Activated T-cell treated with anti-CD3 and anti-CD28 coated beads, Interleukin-2, amount 50 U/mL, for 4 hours (primary cell): ENCODE measurements at regions not wholly inside any gene's neighbourhood (a gene's known extent, or its start where the extent isn't known, plus 50 kb on each side); places are given as distances from the start of the nearest gene placed in this dataset.
"Not testable (repeated sequence)": the region's sequence is repeated elsewhere in the genome, so short reads cannot be mapped to it uniquely, and the experiment has no call there.

Experiments
- ATAC-seq, 2 donors: fragments of 200-7000 bp; cut with Tn5 transposase; one replicate each; pipeline ENCODE4 v1.10.0; 2021
- DNase-seq: peaks from one replicate; pipeline ENCODE4 v3.0.0-alpha.2; 2020
- H3K27me3 Mint-ChIP-seq: one replicate; pipeline ENCODE4 v1.8.0; 2021; ENCODE audit warnings: low read depth, mixed read lengths
- H3K36me3 Mint-ChIP-seq: one replicate; pipeline ENCODE4 v1.8.0; 2022; ENCODE audit warnings: mixed read lengths; ENCODE audit not compliant: insufficient read depth
- H3K4me1 Mint-ChIP-seq: one replicate; pipeline ENCODE4 v1.8.0; 2021; ENCODE audit warnings: low read depth, mixed read lengths
- H3K4me3 Mint-ChIP-seq: one replicate; pipeline ENCODE4 v1.8.0; 2021; ENCODE audit warnings: mild to moderate bottlenecking, moderate library complexity, mixed read lengths
- H3K9me3 Mint-ChIP-seq: one replicate; pipeline ENCODE4 v1.8.0; 2021; ENCODE audit warnings: mixed read lengths

GRCh38 chr4:160326110-160326509, 1223.2 kb downstream of the RAPGEF2 start:
- DNase-seq (no peak), ATAC-seq (no peak)
- no peaks in the 10 kb centered on the region for H3K36me3 Mint-ChIP-seq
- H3K4me1 Mint-ChIP-seq = no peaks in the 10 kb centered on the region
- H3K9me3 Mint-ChIP-seq = peaks cover 6% of the 10 kb centered on the region
- no peaks in the 10 kb centered on the region for H3K27me3 Mint-ChIP-seq
- H3K4me3 Mint-ChIP-seq = no peak overlapping the region

GRCh38 chr4:160347197-160347596, 1244.3 kb downstream of the RAPGEF2 start:
- no peaks in the 10 kb centered on the region for H3K27me3 Mint-ChIP-seq
- no peak for DNase-seq
- H3K9me3 Mint-ChIP-seq = peaks cover 16% of the 10 kb centered on the region
- ATAC-seq = no peak
- H3K36me3 Mint-ChIP-seq = no peaks in the 10 kb centered on the region
- no peak overlapping the region for H3K4me3 Mint-ChIP-seq
- H3K4me1 Mint-ChIP-seq = no peaks in the 10 kb centered on the region

- no peak for DNase-seq
- no peaks in the 10 kb centered on the region for H3K27me3 Mint-ChIP-seq
- peaks cover 8% of the 10 kb centered on the region for H3K9me3 Mint-ChIP-seq
- H3K36me3 Mint-ChIP-seq = no peaks in the 10 kb centered on the region
- ATAC-seq = no peak
- H3K4me1 Mint-ChIP-seq = no peaks in the 10 kb centered on the region
- H3K4me3 Mint-ChIP-seq = no peak overlapping the region
Observed at GRCh38 chr4:160350944-160351343, 1248.1 kb downstream of the RAPGEF2 start.

- Mint-ChIP-seq H3K4me3 (no peak overlapping the region), H3K9me3 (peaks cover 8% of the 10 kb centered on the region), H3K4me1 (no peaks in the 10 kb centered on the region), H3K36me3 (no peaks in the 10 kb centered on the region), H3K27me3 (no peaks in the 10 kb centered on the region)
- DNase-seq (no peak), ATAC-seq (no peak)
Observed at GRCh38 chr4:160352637-160353036, 1249.8 kb downstream of the RAPGEF2 start.

- Mint-ChIP-seq H3K27me3 (no peaks in the 10 kb centered on the region), H3K36me3 (no peaks in the 10 kb centered on the region), H3K9me3 (peaks cover 5% of the 10 kb centered on the region)
Observed at GRCh38 chr4:160353548-160353947, 1250.7 kb downstream of the RAPGEF2 start.

GRCh38 chr4:160362478-160362877, 1259.6 kb downstream of the RAPGEF2 start:
- Mint-ChIP-seq H3K4me3 (no peak overlapping the region), H3K36me3 (no peaks in the 10 kb centered on the region), H3K9me3 (peaks cover 3% of the 10 kb centered on the region), H3K4me1 (no peaks in the 10 kb centered on the region), H3K27me3 (no peaks in the 10 kb centered on the region)
- ATAC-seq (no peak), DNase-seq (no peak)

More at GRCh38 chr4:160353548-160353947, 1250.7 kb downstream of the RAPGEF2 start:
- DNase-seq (no peak), ATAC-seq (no peak)
- Mint-ChIP-seq H3K4me1 (no peaks in the 10 kb centered on the region), H3K4me3 (no peak overlapping the region)

GRCh38 chr4:160364217-160364616, 1261.3 kb downstream of the RAPGEF2 start:
- Mint-ChIP-seq H3K36me3 (no peaks in the 10 kb centered on the region), H3K27me3 (no peaks in the 10 kb centered on the region), H3K9me3 (peaks cover 8% of the 10 kb centered on the region), H3K4me1 (no peaks in the 10 kb centered on the region), H3K4me3 (no peak overlapping the region)
- DNase-seq = no peak
- ATAC-seq = no peak

- not testable (repeated sequence) for H3K36me3 Mint-ChIP-seq, ATAC-seq, H3K4me3 Mint-ChIP-seq, H3K4me1 Mint-ChIP-seq, H3K27me3 Mint-ChIP-seq, H3K9me3 Mint-ChIP-seq, DNase-seq
Observed at GRCh38 chr4:160364665-160365064, 1261.8 kb downstream of the RAPGEF2 start.

GRCh38 chr4:160365383-160365782, 1262.5 kb downstream of the RAPGEF2 start:
- H3K36me3 Mint-ChIP-seq, H3K27me3 Mint-ChIP-seq, H3K4me3 Mint-ChIP-seq, H3K4me1 Mint-ChIP-seq, ATAC-seq, H3K9me3 Mint-ChIP-seq, DNase-seq: not testable (repeated sequence)

GRCh38 chr4:160370046-160370445, 1267.2 kb downstream of the RAPGEF2 start:
- H3K4me3 Mint-ChIP-seq = no peak overlapping the region
- peaks cover 8% of the 10 kb centered on the region for H3K9me3 Mint-ChIP-seq
- H3K4me1 Mint-ChIP-seq = no peaks in the 10 kb centered on the region
- H3K36me3 Mint-ChIP-seq = no peaks in the 10 kb centered on the region
- no peak for ATAC-seq
- H3K27me3 Mint-ChIP-seq = no peaks in the 10 kb centered on the region
- no peak for DNase-seq

GRCh38 chr4:160371446-160371845, 1268.6 kb downstream of the RAPGEF2 start:
- ATAC-seq = no peak
- H3K27me3 Mint-ChIP-seq = no peaks in the 10 kb centered on the region

GRCh38 chr4:160372390-160372789, 1269.5 kb downstream of the RAPGEF2 start:
- Mint-ChIP-seq H3K9me3 (peaks cover 8% of the 10 kb centered on the region), H3K4me1 (no peaks in the 10 kb centered on the region), H3K27me3 (no peaks in the 10 kb centered on the region), H3K36me3 (no peaks in the 10 kb centered on the region), H3K4me3 (no peak overlapping the region)
- no peak for DNase-seq
- ATAC-seq = no peak

More at GRCh38 chr4:160371446-160371845, 1268.6 kb downstream of the RAPGEF2 start:
- peaks cover 8% of the 10 kb centered on the region for H3K9me3 Mint-ChIP-seq
- no peak overlapping the region for H3K4me3 Mint-ChIP-seq
- H3K4me1 Mint-ChIP-seq = no peaks in the 10 kb centered on the region
- no peak for DNase-seq
- no peaks in the 10 kb centered on the region for H3K36me3 Mint-ChIP-seq

- no peak overlapping the region for H3K4me3 Mint-ChIP-seq
- H3K9me3 Mint-ChIP-seq = peaks cover 7% of the 10 kb centered on the region
- DNase-seq = no peak
- no peaks in the 10 kb centered on the region for H3K4me1 Mint-ChIP-seq
- no peaks in the 10 kb centered on the region for H3K27me3 Mint-ChIP-seq
- ATAC-seq = no peak
- H3K36me3 Mint-ChIP-seq = no peaks in the 10 kb centered on the region
Observed at GRCh38 chr4:160373911-160374310, 1271.0 kb downstream of the RAPGEF2 start.

- no peaks in the 10 kb centered on the region for H3K36me3 Mint-ChIP-seq
- H3K4me3 Mint-ChIP-seq = no peak overlapping the region
- H3K4me1 Mint-ChIP-seq = no peaks in the 10 kb centered on the region
- no peaks in the 10 kb centered on the region for H3K27me3 Mint-ChIP-seq
- ATAC-seq (no peak), DNase-seq (no peak)
- H3K9me3 Mint-ChIP-seq = peaks cover 4% of the 10 kb centered on the region
Observed at GRCh38 chr4:160375772-160376452, 1273.0 kb downstream of the RAPGEF2 start.

GRCh38 chr4:160386846-160387245, 1284.0 kb downstream of the RAPGEF2 start:
- Mint-ChIP-seq H3K9me3 (peaks cover 16% of the 10 kb centered on the region), H3K27me3 (no peaks in the 10 kb centered on the region), H3K4me1 (no peaks in the 10 kb centered on the region), H3K36me3 (no peaks in the 10 kb centered on the region), H3K4me3 (no peak overlapping the region)
- ATAC-seq (no peak), DNase-seq (no peak)
